Activated T-helper 1 cell treated with anti-CD3 and anti-CD28 coated beads, Interleukin-12 subunit alpha, Interleukin-12 subunit beta, Interleukin-2, Interleukin-4 antibody, amounts not matched to agents 30 ng/mL and 10 ng/mL and 1 ng/mL, durations not matched to agents 14 hours and 24 hours and 36 hours (primary cell): ENCODE measurements at regions not wholly inside any gene's neighbourhood (a gene's known extent, or its start where the extent isn't known, plus 50 kb on each side); places are given as distances from the start of the nearest gene placed in this dataset.

ENCODE experiments used
- DNase-seq: peaks from one replicate; pipeline ENCODE4 v3.0.0; 2021; ENCODE audit warnings: low spot score
- H3K27ac Mint-ChIP-seq: one replicate; pipeline ENCODE4 v1.8.0; 2021; ENCODE audit warnings: mild to moderate bottlenecking, mixed read lengths
- H3K27me3 Mint-ChIP-seq: one replicate; pipeline ENCODE4 v1.8.0; 2022; ENCODE audit warnings: mild to moderate bottlenecking, moderate library complexity, mixed read lengths; ENCODE audit not compliant: insufficient read depth
- H3K36me3 Mint-ChIP-seq: one replicate; pipeline ENCODE4 v1.8.0; 2021; ENCODE audit warnings: low read depth, mixed read lengths
- H3K4me1 Mint-ChIP-seq: one replicate; pipeline ENCODE4 v1.8.0; 2021; ENCODE audit warnings: low read depth, mixed read lengths
- H3K4me3 Mint-ChIP-seq: one replicate; pipeline ENCODE4 v1.8.0; 2021; ENCODE audit warnings: mild to moderate bottlenecking, moderate library complexity, mixed read lengths
- H3K9me3 Mint-ChIP-seq: one replicate; pipeline ENCODE4 v1.8.0; 2021; ENCODE audit warnings: mixed read lengths
- intact Hi-C: fragments of 100-400 bp; cut with micrococcal nuclease; formaldehyde crosslinking; loops from one replicate; pipeline ENCODE4 v1.15.1; 2024

GRCh38 chr13:50071379-50071778 lies 56.1 kb downstream of the KCNRG start:
- H3K36me3 Mint-ChIP-seq: peaks cover 31% of the 10 kb centered on the region
- no peaks in the 10 kb centered on the region for H3K9me3 Mint-ChIP-seq
- H3K27me3 Mint-ChIP-seq: no peaks in the 10 kb centered on the region
- DNase-seq: no peak
- intact Hi-C loops: no loop called here
- peak overlapping the region; percentile 34 for H3K27ac Mint-ChIP-seq
- peaks cover 65% of the 10 kb centered on the region for H3K4me1 Mint-ChIP-seq
- peak overlapping the region; percentile 15 for H3K4me3 Mint-ChIP-seq

GRCh38 chr13:50072676-50073075 lies 57.4 kb downstream of the KCNRG start:
- intact Hi-C loops: no loop called here
- Mint-ChIP-seq H3K4me1 (peaks cover 69% of the 10 kb centered on the region), H3K9me3 (no peaks in the 10 kb centered on the region)

GRCh38 chr13:50073340-50073739 lies 58.1 kb downstream of the KCNRG start:
- H3K27me3 Mint-ChIP-seq: no peaks in the 10 kb centered on the region
- no peak overlapping the region for H3K4me3 Mint-ChIP-seq
- intact Hi-C loops: no loop called here
- no peak overlapping the region for H3K27ac Mint-ChIP-seq
- no peaks in the 10 kb centered on the region for H3K9me3 Mint-ChIP-seq
- no peak for DNase-seq
- H3K36me3 Mint-ChIP-seq: peaks cover 31% of the 10 kb centered on the region
- H3K4me1 Mint-ChIP-seq: peaks cover 69% of the 10 kb centered on the region

More at GRCh38 chr13:50072676-50073075, 57.4 kb downstream of the KCNRG start:
- Mint-ChIP-seq H3K27me3 (no peaks in the 10 kb centered on the region), H3K27ac (no peak overlapping the region), H3K4me3 (no peak overlapping the region), H3K36me3 (peaks cover 34% of the 10 kb centered on the region)
- DNase-seq: no peak

GRCh38 chr13:50074843-50075242 lies 59.6 kb downstream of the KCNRG start:
- peaks cover 63% of the 10 kb centered on the region for H3K4me1 Mint-ChIP-seq
- no peaks in the 10 kb centered on the region for H3K9me3 Mint-ChIP-seq
- H3K27ac Mint-ChIP-seq: no peak overlapping the region
- no peaks in the 10 kb centered on the region for H3K27me3 Mint-ChIP-seq
- intact Hi-C loops: loop anchor here (2.0 to 5.0 kb wide), 2 partner anchors 14 to 33 kb away; no protein-coding TSS in a partner anchor
- H3K36me3 Mint-ChIP-seq: peaks cover 29% of the 10 kb centered on the region
- no peak for DNase-seq
- H3K4me3 Mint-ChIP-seq: no peak overlapping the region

- intact Hi-C loops: loop anchor here (2.0 to 5.0 kb wide), 2 partner anchors 15 to 33 kb away; no protein-coding TSS in a partner anchor
- H3K27ac Mint-ChIP-seq: peak overlapping the region; percentile 19
- H3K4me1 Mint-ChIP-seq: peaks cover 58% of the 10 kb centered on the region
- DNase-seq: no peak
- peaks cover 33% of the 10 kb centered on the region for H3K36me3 Mint-ChIP-seq
- peak overlapping the region; percentile 40 for H3K4me3 Mint-ChIP-seq
- no peaks in the 10 kb centered on the region for H3K9me3 Mint-ChIP-seq
- no peaks in the 10 kb centered on the region for H3K27me3 Mint-ChIP-seq
Observed at GRCh38 chr13:50075619-50076097, 60.4 kb downstream of the KCNRG start.

GRCh38 chr13:50077431-50077830 lies 62.2 kb downstream of the KCNRG start:
- no peak for DNase-seq
- no peaks in the 10 kb centered on the region for H3K27me3 Mint-ChIP-seq
- intact Hi-C loops: loop anchor here (5.0 kb wide), 1 partner anchor 35 kb away; no protein-coding TSS in a partner anchor
- no peak overlapping the region for H3K27ac Mint-ChIP-seq
- H3K36me3 Mint-ChIP-seq: peaks cover 30% of the 10 kb centered on the region
- H3K4me1 Mint-ChIP-seq: peaks cover 47% of the 10 kb centered on the region
- no peaks in the 10 kb centered on the region for H3K9me3 Mint-ChIP-seq
- peak overlapping the region; percentile 26 for H3K4me3 Mint-ChIP-seq

GRCh38 chr13:50078231-50078894 lies 63.1 kb downstream of the KCNRG start:
- Mint-ChIP-seq H3K36me3 (peaks cover 28% of the 10 kb centered on the region), H3K9me3 (no peaks in the 10 kb centered on the region), H3K4me1 (peaks cover 53% of the 10 kb centered on the region), H3K27me3 (no peaks in the 10 kb centered on the region), H3K4me3 (peak overlapping the region; percentile 97), H3K27ac (peak overlapping the region; percentile 62)
- DNase-seq: no peak
- intact Hi-C loops: loop anchor here (5.0 kb wide), 1 partner anchor 36 kb away; no protein-coding TSS in a partner anchor

GRCh38 chr13:50078895-50079654 lies 63.8 kb downstream of the KCNRG start:
- Mint-ChIP-seq H3K4me1 (peaks cover 54% of the 10 kb centered on the region), H3K27me3 (no peaks in the 10 kb centered on the region), H3K4me3 (peak overlapping the region; percentile 97), H3K27ac (peak overlapping the region; percentile 62), H3K9me3 (no peaks in the 10 kb centered on the region), H3K36me3 (peaks cover 29% of the 10 kb centered on the region)
- DNase-seq: no peak
- intact Hi-C loops: loop anchor here (5.0 kb wide), 1 partner anchor 37 kb away; no protein-coding TSS in a partner anchor

- DNase-seq: no peak
- intact Hi-C loops: loop anchor here (1.0 to 10.0 kb wide), 9 partner anchors 37 to 995 kb away; partner anchors contain the start of genes EBPL, KPNA3, RCBTB1 and TRIM13
- Mint-ChIP-seq H3K27me3 (no peaks in the 10 kb centered on the region), H3K27ac (peak overlapping the region; percentile 100), H3K4me1 (peaks cover 50% of the 10 kb centered on the region), H3K9me3 (no peaks in the 10 kb centered on the region), H3K4me3 (peak overlapping the region; percentile 97), H3K36me3 (peaks cover 29% of the 10 kb centered on the region)
Observed at GRCh38 chr13:50079655-50080202, 64.5 kb downstream of the KCNRG start.

- DNase-seq: peak; percentile 20
- Mint-ChIP-seq H3K36me3 (peaks cover 31% of the 10 kb centered on the region), H3K27ac (peak overlapping the region; percentile 100), H3K4me3 (peak overlapping the region; percentile 97), H3K9me3 (no peaks in the 10 kb centered on the region), H3K4me1 (peaks cover 53% of the 10 kb centered on the region), H3K27me3 (no peaks in the 10 kb centered on the region)
- intact Hi-C loops: loop anchor here (1.0 to 10.0 kb wide), 8 partner anchors 83 to 994 kb away; partner anchors contain the start of genes EBPL, KPNA3, RCBTB1 and TRIM13
Observed at GRCh38 chr13:50080203-50080910, 65.1 kb downstream of the KCNRG start.

GRCh38 chr13:50080911-50081678 lies 65.9 kb downstream of the KCNRG start:
- Mint-ChIP-seq H3K9me3 (no peaks in the 10 kb centered on the region), H3K27me3 (no peaks in the 10 kb centered on the region), H3K36me3 (peaks cover 26% of the 10 kb centered on the region), H3K4me1 (peaks cover 48% of the 10 kb centered on the region), H3K27ac (peak overlapping the region; percentile 100), H3K4me3 (peak overlapping the region; percentile 97)
- intact Hi-C loops: loop anchor here (1.0 to 10.0 kb wide), 8 partner anchors 84 to 994 kb away; partner anchors contain the start of genes EBPL, KPNA3, RCBTB1 and TRIM13
- DNase-seq: peak; percentile 42
